ENCODE measurements at regions not wholly inside any gene's neighbourhood (a gene's known extent, or its start where the extent isn't known, plus 50 kb on each side); places are given as distances from the start of the nearest gene placed in this dataset.

DNA sequence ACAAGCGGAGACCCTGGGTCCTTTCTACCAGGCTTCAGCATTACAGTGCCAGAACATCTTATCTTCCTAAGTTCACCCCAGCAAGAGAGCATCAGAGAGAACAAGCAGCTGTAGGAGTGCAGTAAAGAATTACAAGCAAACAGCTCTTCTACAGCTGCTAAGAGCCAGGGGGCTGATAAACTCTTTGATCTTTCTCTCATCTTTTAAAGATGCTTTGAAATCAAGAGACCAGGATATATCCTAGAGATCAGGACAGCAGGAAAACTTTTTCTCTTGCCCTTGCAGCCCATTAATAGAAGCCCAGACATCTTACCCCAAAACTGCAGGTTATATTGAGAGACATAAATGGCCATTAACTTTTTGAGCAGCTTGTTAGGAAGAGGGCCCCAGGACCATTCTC is 198.1 kb downstream of the RSL24D1 start:
- TF ChIP-seq ZFP30 (CRISPR knock-in tag; IDR thresholded peaks at IDR 0.05), result no peak
- TF ChIP-seq ZNF565 (CRISPR knock-in tag; conservative IDR thresholded peaks at IDR 0.05; ENCODE audit: low read depth), result no peak
- no peak for TF ChIP-seq ZFP3 (CRISPR knock-in tag; IDR thresholded peaks at IDR 0.05)
- TF ChIP-seq PPARA (CRISPR knock-in tag; IDR thresholded peaks at IDR 0.05; ENCODE audit: borderline replicate concordance), result no peak
- TF ChIP-seq, protein P1, sequence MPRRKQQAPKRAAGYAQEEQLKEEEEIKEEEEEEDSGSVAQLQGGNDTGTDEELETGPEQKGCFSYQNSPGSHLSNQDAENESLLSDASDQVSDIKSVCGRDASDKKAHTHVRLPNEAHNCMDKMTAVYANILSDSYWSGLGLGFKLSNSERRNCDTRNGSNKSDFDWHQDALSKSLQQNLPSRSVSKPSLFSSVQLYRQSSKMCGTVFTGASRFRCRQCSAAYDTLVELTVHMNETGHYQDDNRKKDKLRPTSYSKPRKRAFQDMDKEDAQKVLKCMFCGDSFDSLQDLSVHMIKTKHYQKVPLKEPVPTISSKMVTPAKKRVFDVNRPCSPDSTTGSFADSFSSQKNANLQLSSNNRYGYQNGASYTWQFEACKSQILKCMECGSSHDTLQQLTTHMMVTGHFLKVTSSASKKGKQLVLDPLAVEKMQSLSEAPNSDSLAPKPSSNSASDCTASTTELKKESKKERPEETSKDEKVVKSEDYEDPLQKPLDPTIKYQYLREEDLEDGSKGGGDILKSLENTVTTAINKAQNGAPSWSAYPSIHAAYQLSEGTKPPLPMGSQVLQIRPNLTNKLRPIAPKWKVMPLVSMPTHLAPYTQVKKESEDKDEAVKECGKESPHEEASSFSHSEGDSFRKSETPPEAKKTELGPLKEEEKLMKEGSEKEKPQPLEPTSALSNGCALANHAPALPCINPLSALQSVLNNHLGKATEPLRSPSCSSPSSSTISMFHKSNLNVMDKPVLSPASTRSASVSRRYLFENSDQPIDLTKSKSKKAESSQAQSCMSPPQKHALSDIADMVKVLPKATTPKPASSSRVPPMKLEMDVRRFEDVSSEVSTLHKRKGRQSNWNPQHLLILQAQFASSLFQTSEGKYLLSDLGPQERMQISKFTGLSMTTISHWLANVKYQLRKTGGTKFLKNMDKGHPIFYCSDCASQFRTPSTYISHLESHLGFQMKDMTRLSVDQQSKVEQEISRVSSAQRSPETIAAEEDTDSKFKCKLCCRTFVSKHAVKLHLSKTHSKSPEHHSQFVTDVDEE (CRISPR knock-in tag; IDR thresholded peaks at IDR 0.05), result no peak
- TF ChIP-seq ISL1 (CRISPR knock-in tag; IDR thresholded peaks at IDR 0.05), result no peak
- no peak for TF ChIP-seq ARNTL (CRISPR knock-in tag; IDR thresholded peaks at IDR 0.05; ENCODE audit: borderline replicate concordance, low read depth)
- TF ChIP-seq, protein P2, sequence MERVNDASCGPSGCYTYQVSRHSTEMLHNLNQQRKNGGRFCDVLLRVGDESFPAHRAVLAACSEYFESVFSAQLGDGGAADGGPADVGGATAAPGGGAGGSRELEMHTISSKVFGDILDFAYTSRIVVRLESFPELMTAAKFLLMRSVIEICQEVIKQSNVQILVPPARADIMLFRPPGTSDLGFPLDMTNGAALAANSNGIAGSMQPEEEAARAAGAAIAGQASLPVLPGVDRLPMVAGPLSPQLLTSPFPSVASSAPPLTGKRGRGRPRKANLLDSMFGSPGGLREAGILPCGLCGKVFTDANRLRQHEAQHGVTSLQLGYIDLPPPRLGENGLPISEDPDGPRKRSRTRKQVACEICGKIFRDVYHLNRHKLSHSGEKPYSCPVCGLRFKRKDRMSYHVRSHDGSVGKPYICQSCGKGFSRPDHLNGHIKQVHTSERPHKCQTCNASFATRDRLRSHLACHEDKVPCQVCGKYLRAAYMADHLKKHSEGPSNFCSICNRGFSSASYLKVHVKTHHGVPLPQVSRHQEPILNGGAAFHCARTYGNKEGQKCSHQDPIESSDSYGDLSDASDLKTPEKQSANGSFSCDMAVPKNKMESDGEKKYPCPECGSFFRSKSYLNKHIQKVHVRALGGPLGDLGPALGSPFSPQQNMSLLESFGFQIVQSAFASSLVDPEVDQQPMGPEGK (CRISPR knock-in tag; IDR thresholded peaks at IDR 0.05; ENCODE audit: borderline replicate concordance), result no peak
- no peak for TF ChIP-seq ZNF70 (CRISPR knock-in tag; IDR thresholded peaks at IDR 0.05)
- no peak for TF ChIP-seq ZC3H10 (CRISPR knock-in tag; IDR thresholded peaks at IDR 0.05)

All from SK-N-SH treated with all-trans-retinoic acid at 6 μM for 48 hours (cell line).